OCI-LY3 (cell line): ENCODE measurements at regions not wholly inside any gene's neighbourhood (a gene's known extent, or its start where the extent isn't known, plus 50 kb on each side); places are given as distances from the start of the nearest gene placed in this dataset.

Experiments
- EZH2phosphoT487 ChIP-seq: fragments of 200-600 bp; shearing (Covaris generic); IDR thresholded peaks from 2 replicates; pipeline ENCODE4 v1.6.1; 2018; ENCODE audit warnings: antibody characterized with exemption, mixed run types, low read depth
- TF ChIP-seq, protein P1 (sequence below): fragments of 200-600, 300-600 bp; sonication (generic); IDR thresholded peaks from 2 replicates; pipeline ENCODE4 v1.5.1; 2014; ENCODE audit warnings: antibody characterized with exemption, low read length, low read depth

DNA sequence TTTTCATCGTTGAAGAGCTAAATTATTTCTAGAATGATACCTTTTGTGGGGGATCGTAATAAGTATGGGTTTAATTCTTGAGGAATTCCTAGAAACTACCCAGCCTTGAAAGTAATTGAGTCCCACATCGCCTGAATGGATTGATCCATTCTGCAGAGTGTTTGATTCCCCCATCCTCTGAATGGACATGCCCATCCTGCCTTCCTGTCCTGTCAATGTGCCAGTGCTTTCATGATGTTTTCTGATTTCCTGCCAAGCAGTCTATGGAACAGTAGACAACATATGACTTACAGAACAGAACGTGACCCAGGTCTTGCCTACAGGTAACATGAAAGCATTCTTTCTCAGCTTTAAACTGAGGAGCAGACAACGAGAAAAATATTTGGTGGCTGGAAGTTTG is 319.2 kb downstream of the DRD1 start:
- TF ChIP-seq, protein P1, sequence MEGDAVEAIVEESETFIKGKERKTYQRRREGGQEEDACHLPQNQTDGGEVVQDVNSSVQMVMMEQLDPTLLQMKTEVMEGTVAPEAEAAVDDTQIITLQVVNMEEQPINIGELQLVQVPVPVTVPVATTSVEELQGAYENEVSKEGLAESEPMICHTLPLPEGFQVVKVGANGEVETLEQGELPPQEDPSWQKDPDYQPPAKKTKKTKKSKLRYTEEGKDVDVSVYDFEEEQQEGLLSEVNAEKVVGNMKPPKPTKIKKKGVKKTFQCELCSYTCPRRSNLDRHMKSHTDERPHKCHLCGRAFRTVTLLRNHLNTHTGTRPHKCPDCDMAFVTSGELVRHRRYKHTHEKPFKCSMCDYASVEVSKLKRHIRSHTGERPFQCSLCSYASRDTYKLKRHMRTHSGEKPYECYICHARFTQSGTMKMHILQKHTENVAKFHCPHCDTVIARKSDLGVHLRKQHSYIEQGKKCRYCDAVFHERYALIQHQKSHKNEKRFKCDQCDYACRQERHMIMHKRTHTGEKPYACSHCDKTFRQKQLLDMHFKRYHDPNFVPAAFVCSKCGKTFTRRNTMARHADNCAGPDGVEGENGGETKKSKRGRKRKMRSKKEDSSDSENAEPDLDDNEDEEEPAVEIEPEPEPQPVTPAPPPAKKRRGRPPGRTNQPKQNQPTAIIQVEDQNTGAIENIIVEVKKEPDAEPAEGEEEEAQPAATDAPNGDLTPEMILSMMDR: no peak
- TF ChIP-seq EZH2phosphoT487: no peak
